ENCODE measurements at regions not wholly inside any gene's neighbourhood (a gene's known extent, or its start where the extent isn't known, plus 50 kb on each side); places are given as distances from the start of the nearest gene placed in this dataset.
"Not testable (repeated sequence)": the region's sequence is repeated elsewhere in the genome, so short reads cannot be mapped to it uniquely, and the experiment has no call there.

- DNase-seq; H3K36me3 Mint-ChIP-seq (ENCODE audit: low read depth); H3K27ac Mint-ChIP-seq; intact Hi-C loops (cut with DNase I, micrococcal nuclease); POLR2A ChIA-PET; H3K4me3 Mint-ChIP-seq; ATAC-seq; H3K4me1 Mint-ChIP-seq: not testable (repeated sequence)
- Mint-ChIP-seq H3K27me3 (peaks cover 13% of the 10 kb centered on the region), H3K9me3 (ENCODE audit: low read depth) (peaks cover 14% of the 10 kb centered on the region)
- CTCF ChIA-PET, result interaction anchor here (0.9 kb wide), 1 partner anchor 9 kb away, joined by 3 read pairs; no protein-coding TSS in a partner anchor
Measured at GRCh38 chr14:103234826-103235225, 99.2 kb upstream of the EIF5 start.

GRCh38 chr14:103235506-103235905 is 98.5 kb upstream of the EIF5 start:
- Mint-ChIP-seq H3K9me3 (ENCODE audit: low read depth) (peaks cover 16% of the 10 kb centered on the region), H3K27me3 (peaks cover 13% of the 10 kb centered on the region)
- CTCF ChIA-PET, result interaction anchor here (0.9 kb wide), 1 partner anchor 10 kb away, joined by 3 read pairs; no protein-coding TSS in a partner anchor
- POLR2A ChIA-PET; H3K27ac Mint-ChIP-seq; H3K4me3 Mint-ChIP-seq; intact Hi-C loops (cut with DNase I, micrococcal nuclease); H3K36me3 Mint-ChIP-seq (ENCODE audit: low read depth); ATAC-seq; DNase-seq; H3K4me1 Mint-ChIP-seq: not testable (repeated sequence)

- DNase-seq, result no peak
- POLR2A ChIA-PET, result no interaction called here
- CTCF ChIA-PET, result no interaction called here
- no peak for ATAC-seq
- intact Hi-C loops (cut with DNase I, micrococcal nuclease), result no loop called here
- H3K27ac Mint-ChIP-seq, result no peak overlapping the region
- H3K4me1 Mint-ChIP-seq, result no peaks in the 10 kb centered on the region
- peaks cover 31% of the 10 kb centered on the region for H3K27me3 Mint-ChIP-seq
- H3K36me3 Mint-ChIP-seq (ENCODE audit: low read depth), result no peaks in the 10 kb centered on the region
- peaks cover 16% of the 10 kb centered on the region for H3K9me3 Mint-ChIP-seq (ENCODE audit: low read depth)
- H3K4me3 Mint-ChIP-seq, result no peak overlapping the region
Measured at GRCh38 chr14:103239751-103240150, 94.3 kb upstream of the EIF5 start.

GRCh38 chr14:103241531-103241930 is 92.5 kb upstream of the EIF5 start:
- Mint-ChIP-seq H3K27ac (no peak overlapping the region), H3K9me3 (ENCODE audit: low read depth) (peaks cover 16% of the 10 kb centered on the region), H3K27me3 (peaks cover 25% of the 10 kb centered on the region), H3K36me3 (ENCODE audit: low read depth) (no peaks in the 10 kb centered on the region), H3K4me3 (no peak overlapping the region), H3K4me1 (no peaks in the 10 kb centered on the region)
- no peak for DNase-seq
- ChIA-PET POLR2A (no interaction called here), CTCF (no interaction called here)
- ATAC-seq, result no peak
- intact Hi-C loops (cut with DNase I, micrococcal nuclease), result no loop called here

- Mint-ChIP-seq H3K9me3 (ENCODE audit: low read depth) (peaks cover 6% of the 10 kb centered on the region), H3K27me3 (peaks cover 34% of the 10 kb centered on the region), H3K27ac (no peak overlapping the region), H3K4me3 (no peak overlapping the region), H3K36me3 (ENCODE audit: low read depth) (no peaks in the 10 kb centered on the region), H3K4me1 (no peaks in the 10 kb centered on the region)
- DNase-seq (no peak), ATAC-seq (no peak)
- CTCF ChIA-PET, result interaction anchor here (0.6 to 0.8 kb wide), 2 partner anchors 65 to 126 kb away, joined by 3 read pairs; no protein-coding TSS in a partner anchor
- intact Hi-C loops (cut with DNase I, micrococcal nuclease), result no loop called here
- POLR2A ChIA-PET, result no interaction called here
Measured at GRCh38 chr14:103243764-103244737, 90.0 kb upstream of the EIF5 start.

- POLR2A ChIA-PET; DNase-seq; H3K4me1 Mint-ChIP-seq; H3K36me3 Mint-ChIP-seq (ENCODE audit: low read depth); ATAC-seq; H3K9me3 Mint-ChIP-seq (ENCODE audit: low read depth); H3K27ac Mint-ChIP-seq; CTCF ChIA-PET; intact Hi-C loops (cut with DNase I, micrococcal nuclease); H3K4me3 Mint-ChIP-seq: not testable (repeated sequence)
- H3K27me3 Mint-ChIP-seq, result peaks cover 35% of the 10 kb centered on the region
Measured at GRCh38 chr14:103245624-103246031, 88.4 kb upstream of the EIF5 start.

- Mint-ChIP-seq H3K27ac (no peak overlapping the region), H3K27me3 (peaks cover 36% of the 10 kb centered on the region), H3K4me3 (no peak overlapping the region), H3K36me3 (ENCODE audit: low read depth) (no peaks in the 10 kb centered on the region), H3K9me3 (ENCODE audit: low read depth) (no peaks in the 10 kb centered on the region), H3K4me1 (no peaks in the 10 kb centered on the region)
- no peak for DNase-seq
- CTCF ChIA-PET, result no interaction called here
- POLR2A ChIA-PET, result no interaction called here
- no peak for ATAC-seq
- intact Hi-C loops (cut with DNase I, micrococcal nuclease), result no loop called here
Measured at GRCh38 chr14:103246070-103246469, 88.0 kb upstream of the EIF5 start.

GRCh38 chr14:103247169-103247606 is 86.8 kb upstream of the EIF5 start:
- DNase-seq (no peak), ATAC-seq (no peak)
- Mint-ChIP-seq H3K27ac (no peak overlapping the region), H3K4me1 (no peaks in the 10 kb centered on the region), H3K4me3 (no peak overlapping the region), H3K27me3 (peaks cover 36% of the 10 kb centered on the region), H3K9me3 (ENCODE audit: low read depth) (no peaks in the 10 kb centered on the region), H3K36me3 (ENCODE audit: low read depth) (no peaks in the 10 kb centered on the region)
- ChIA-PET CTCF (interaction anchor here (0.6 kb wide), 1 partner anchor 64 kb away, joined by 3 read pairs; no protein-coding TSS in a partner anchor), POLR2A (interaction anchor here (0.6 kb wide), 1 partner anchor 171 kb away, joined by 4 read pairs; no protein-coding TSS in a partner anchor)
- intact Hi-C loops (cut with DNase I, micrococcal nuclease), result no loop called here

GRCh38 chr14:103250181-103250580 is 83.9 kb upstream of the EIF5 start:
- DNase-seq, result no peak
- Mint-ChIP-seq H3K36me3 (ENCODE audit: low read depth) (no peaks in the 10 kb centered on the region), H3K27ac (no peak overlapping the region), H3K4me1 (no peaks in the 10 kb centered on the region), H3K27me3 (peaks cover 21% of the 10 kb centered on the region), H3K4me3 (no peak overlapping the region), H3K9me3 (ENCODE audit: low read depth) (no peaks in the 10 kb centered on the region)
- POLR2A ChIA-PET, result no interaction called here
- ATAC-seq, result no peak
- intact Hi-C loops (cut with DNase I, micrococcal nuclease), result no loop called here
- CTCF ChIA-PET, result interaction anchor here (0.6 kb wide), 1 partner anchor 42 kb away, joined by 3 read pairs; no protein-coding TSS in a partner anchor

- DNase-seq (no peak), ATAC-seq (no peak)
- Mint-ChIP-seq H3K36me3 (ENCODE audit: low read depth) (no peaks in the 10 kb centered on the region), H3K27ac (no peak overlapping the region), H3K4me1 (no peaks in the 10 kb centered on the region), H3K4me3 (no peak overlapping the region), H3K9me3 (ENCODE audit: low read depth) (no peaks in the 10 kb centered on the region), H3K27me3 (peaks cover 19% of the 10 kb centered on the region)
- intact Hi-C loops (cut with DNase I, micrococcal nuclease), result no loop called here
- CTCF ChIA-PET, result interaction anchor here (0.6 kb wide), 1 partner anchor 41 kb away, joined by 3 read pairs; no protein-coding TSS in a partner anchor
- POLR2A ChIA-PET, result no interaction called here
Measured at GRCh38 chr14:103250874-103251273, 83.2 kb upstream of the EIF5 start.

- ATAC-seq (no peak), DNase-seq (no peak)
- Mint-ChIP-seq H3K27me3 (peaks cover 10% of the 10 kb centered on the region), H3K9me3 (ENCODE audit: low read depth) (no peaks in the 10 kb centered on the region), H3K4me1 (peaks cover 3% of the 10 kb centered on the region), H3K27ac (no peak overlapping the region), H3K4me3 (no peak overlapping the region), H3K36me3 (ENCODE audit: low read depth) (no peaks in the 10 kb centered on the region)
- CTCF ChIA-PET, result no interaction called here
- POLR2A ChIA-PET, result no interaction called here
- intact Hi-C loops (cut with DNase I, micrococcal nuclease), result no loop called here
Measured at GRCh38 chr14:103255555-103255954, 78.5 kb upstream of the EIF5 start.

- CTCF ChIA-PET, result interaction anchor here (0.7 kb wide), 1 partner anchor 1084 kb away, joined by 3 read pairs; no protein-coding TSS in a partner anchor
- Mint-ChIP-seq H3K27me3 (peaks cover 6% of the 10 kb centered on the region), H3K4me1 (peaks cover 8% of the 10 kb centered on the region), H3K27ac (no peak overlapping the region), H3K4me3 (no peak overlapping the region), H3K9me3 (ENCODE audit: low read depth) (no peaks in the 10 kb centered on the region), H3K36me3 (ENCODE audit: low read depth) (no peaks in the 10 kb centered on the region)
- ATAC-seq (no peak), DNase-seq (no peak)
- POLR2A ChIA-PET, result no interaction called here
- intact Hi-C loops (cut with DNase I, micrococcal nuclease), result no loop called here
Measured at GRCh38 chr14:103256406-103256805, 77.6 kb upstream of the EIF5 start.
